ENCODE measurements at regions not wholly inside any gene's neighbourhood (a gene's known extent, or its start where the extent isn't known, plus 50 kb on each side); places are given as distances from the start of the nearest gene placed in this dataset.

- TF ChIP-seq, protein P1, sequence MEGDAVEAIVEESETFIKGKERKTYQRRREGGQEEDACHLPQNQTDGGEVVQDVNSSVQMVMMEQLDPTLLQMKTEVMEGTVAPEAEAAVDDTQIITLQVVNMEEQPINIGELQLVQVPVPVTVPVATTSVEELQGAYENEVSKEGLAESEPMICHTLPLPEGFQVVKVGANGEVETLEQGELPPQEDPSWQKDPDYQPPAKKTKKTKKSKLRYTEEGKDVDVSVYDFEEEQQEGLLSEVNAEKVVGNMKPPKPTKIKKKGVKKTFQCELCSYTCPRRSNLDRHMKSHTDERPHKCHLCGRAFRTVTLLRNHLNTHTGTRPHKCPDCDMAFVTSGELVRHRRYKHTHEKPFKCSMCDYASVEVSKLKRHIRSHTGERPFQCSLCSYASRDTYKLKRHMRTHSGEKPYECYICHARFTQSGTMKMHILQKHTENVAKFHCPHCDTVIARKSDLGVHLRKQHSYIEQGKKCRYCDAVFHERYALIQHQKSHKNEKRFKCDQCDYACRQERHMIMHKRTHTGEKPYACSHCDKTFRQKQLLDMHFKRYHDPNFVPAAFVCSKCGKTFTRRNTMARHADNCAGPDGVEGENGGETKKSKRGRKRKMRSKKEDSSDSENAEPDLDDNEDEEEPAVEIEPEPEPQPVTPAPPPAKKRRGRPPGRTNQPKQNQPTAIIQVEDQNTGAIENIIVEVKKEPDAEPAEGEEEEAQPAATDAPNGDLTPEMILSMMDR (IDR thresholded peaks at IDR 0.05), result no peak
- TF ChIP-seq POLR2A (IDR thresholded peaks at IDR 0.05), result no peak
Observed at GRCh38 chr7:156386097-156386496, 254.5 kb upstream of the RNF32 start.

All from esophagus squamous epithelium (tissue), 4 donors.